HG03575 (cell line): ENCODE measurements at regions not wholly inside any gene's neighbourhood (a gene's known extent, or its start where the extent isn't known, plus 50 kb on each side); places are given as distances from the start of the nearest gene placed in this dataset.
A peak's percentile ranks its signal among the peaks of the same experiment; 100 is the strongest.

Experiments
- ATAC-seq: cut with Tn5 transposase; IDR thresholded peaks from one replicate; pipeline ENCODE4 v1.9.1; 2021; ENCODE audit not compliant: unreplicated experiment, insufficient number of reproducible peaks, low FRiP score; ENCODE audit errors: extremely low read depth

- no peak for ATAC-seq
Measured at GRCh38 chr6:91534614-91535013, 947.7 kb upstream of the MAP3K7 start.

- no peak for ATAC-seq
Measured at GRCh38 chr6:91523511-91523910, 936.6 kb upstream of the MAP3K7 start.

DNA sequence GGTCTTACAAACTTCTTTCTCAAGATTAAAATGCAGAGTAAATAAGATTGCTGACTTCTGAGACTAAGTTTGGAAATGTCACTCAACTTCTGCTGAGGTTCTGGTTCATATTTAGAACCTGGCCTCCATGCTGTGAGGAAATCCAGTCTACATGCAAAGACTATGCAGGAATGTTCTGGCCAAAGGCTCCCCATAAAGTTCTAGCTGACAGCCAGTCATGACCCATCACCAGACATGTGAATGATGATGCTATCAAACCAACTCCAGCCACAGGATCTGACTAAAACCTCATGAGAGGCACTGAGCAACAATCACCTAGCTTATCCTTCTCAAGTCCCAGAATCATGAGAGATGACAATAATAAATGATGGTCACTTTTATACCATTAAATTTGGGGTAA is 935.1 kb upstream of the MAP3K7 start:
- ATAC-seq = no peak

GRCh38 chr6:91509711-91510110 is 922.8 kb upstream of the MAP3K7 start:
- ATAC-seq = no peak

- ATAC-seq = no peak
Measured at GRCh38 chr6:91509039-91509438, 922.2 kb upstream of the MAP3K7 start.

DNA sequence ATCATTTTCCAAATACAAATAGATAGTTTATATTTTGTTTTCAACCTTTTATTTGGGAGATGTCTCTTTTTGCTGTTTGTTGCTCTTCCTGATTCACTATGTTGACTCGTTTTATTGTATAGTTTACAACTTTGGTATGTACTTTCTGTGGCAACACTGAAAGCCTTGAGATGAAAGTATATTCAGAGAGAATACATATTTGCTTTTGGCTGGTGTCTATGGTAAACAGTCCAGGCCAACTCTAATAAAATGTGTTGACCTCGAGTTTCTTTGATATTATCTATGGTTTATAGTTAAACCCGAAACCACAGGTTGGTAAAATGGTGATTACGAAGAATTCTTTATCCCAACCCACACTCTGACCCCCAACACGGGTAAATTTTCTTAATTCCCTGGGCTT is 919.6 kb upstream of the MAP3K7 start:
- ATAC-seq = no peak

DNA sequence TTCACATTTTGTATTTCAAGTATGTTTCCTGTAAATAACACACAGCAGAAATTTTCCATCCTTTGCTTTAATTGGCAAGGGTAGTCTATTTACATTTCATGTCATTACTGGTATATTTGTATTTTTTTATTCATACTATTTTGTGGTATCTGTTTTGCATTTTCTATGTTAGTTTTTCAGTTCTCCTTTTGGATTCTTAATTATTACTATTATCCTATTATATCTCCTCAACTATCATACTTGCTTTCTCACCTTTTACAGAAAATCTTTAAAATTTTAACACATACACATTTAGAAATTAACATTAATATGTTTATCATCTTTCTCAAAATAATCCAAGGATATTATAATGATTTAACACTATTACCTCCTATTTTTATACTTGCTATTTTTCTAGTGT is 918.3 kb upstream of the MAP3K7 start:
- no peak for ATAC-seq

DNA sequence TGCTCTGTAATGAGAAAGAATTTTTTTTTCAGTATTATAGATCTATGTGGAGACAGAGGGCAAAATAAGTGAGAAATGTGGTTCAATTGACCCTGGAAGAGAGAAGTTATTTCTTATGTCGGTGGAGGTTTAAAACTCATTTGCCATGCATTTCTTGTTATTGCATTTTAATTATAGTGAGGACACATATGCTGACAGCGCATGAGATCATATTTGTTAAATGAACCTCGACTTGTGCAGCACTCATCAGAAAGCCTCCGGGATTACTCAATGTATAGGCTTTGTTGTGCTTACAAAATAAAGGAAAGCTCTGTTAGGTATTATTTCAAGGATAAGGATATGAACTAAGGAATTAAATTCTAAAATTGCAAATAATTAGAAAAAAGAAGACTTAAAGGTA is 915.1 kb upstream of the MAP3K7 start:
- ATAC-seq = no peak

DNA sequence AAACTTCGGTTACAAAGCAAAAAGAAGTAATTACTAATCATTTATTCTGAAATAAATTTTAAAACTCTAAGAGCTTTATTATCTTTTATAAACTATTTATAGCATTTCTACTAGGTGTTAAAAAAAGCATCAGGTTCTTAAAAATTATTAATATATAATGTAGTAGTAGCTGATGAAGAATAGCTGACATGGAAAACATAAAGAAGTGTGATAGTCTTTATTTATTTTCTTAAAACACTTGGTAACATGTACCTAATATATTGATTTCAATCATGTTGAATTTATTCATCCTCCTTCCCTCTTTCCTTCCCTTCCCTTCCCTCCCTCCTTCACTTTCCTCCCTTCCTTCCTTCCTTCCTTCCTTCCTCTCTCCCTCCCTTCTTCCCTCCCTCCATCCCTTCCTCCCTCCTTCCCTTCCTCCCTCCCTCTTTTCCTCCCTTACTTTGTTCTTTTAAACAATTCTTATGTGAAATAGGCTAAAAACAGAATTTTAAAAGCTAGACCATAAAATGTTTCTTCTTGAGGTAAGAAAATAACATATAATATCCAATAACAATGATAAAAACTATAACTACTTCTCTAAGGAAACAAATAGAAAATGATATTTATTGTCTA is 913.9 kb upstream of the MAP3K7 start:
- ATAC-seq = no peak

GRCh38 chr6:91498576-91498975 is 911.7 kb upstream of the MAP3K7 start:
- ATAC-seq = no peak

- ATAC-seq = no peak
Measured at GRCh38 chr6:91497770-91498169, 910.9 kb upstream of the MAP3K7 start.

DNA sequence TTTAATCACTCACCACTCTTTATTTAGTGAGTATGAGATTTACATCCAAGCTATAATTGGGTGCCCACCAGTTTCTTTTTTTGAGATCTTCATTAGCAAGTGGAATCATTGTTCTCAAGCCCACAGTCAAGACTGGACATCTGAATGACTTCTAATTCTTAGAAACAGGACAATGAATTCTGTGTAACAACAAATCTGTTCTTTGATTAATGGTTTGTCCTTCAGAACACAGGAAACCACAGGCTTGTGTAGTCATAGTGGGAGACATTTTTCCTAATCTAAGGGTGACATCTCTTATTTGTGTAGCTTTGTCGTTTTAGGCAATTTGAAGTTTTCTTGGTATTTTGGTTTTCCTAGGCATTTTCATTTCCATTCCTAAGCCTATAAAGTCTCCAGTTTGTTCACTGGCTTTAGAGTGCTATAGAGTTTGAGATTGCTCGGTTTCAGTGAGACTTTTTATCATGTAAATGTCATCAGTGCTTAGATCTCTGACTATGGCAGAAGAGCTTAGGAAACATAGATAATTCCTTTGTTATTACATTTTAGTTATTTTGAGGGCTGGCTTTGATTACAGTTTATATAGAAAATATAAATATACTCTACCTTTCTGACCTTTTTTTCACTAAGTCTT is 903.9 kb upstream of the MAP3K7 start:
- no peak for ATAC-seq

- no peak for ATAC-seq
Measured at GRCh38 chr6:91487696-91488392, 901.0 kb upstream of the MAP3K7 start.

DNA sequence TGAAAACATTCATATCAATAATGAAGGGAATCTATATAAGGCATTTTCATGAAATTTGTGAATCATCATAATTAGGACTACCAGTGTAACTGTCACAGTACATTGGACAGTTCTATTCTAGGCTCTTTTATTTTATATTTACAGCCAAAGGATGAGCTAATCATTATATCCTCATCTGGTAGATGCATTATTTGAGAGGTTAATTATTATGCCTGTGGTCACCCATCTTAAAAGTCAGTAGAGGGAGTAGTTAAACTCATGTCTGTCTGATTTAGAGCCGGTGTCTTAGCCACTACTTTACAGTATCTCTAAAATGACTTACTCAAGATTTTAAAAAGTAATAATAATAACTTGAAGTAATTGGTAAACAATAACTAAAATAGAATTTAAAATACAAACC is 899.3 kb upstream of the MAP3K7 start:
- ATAC-seq = no peak

- no peak for ATAC-seq
Measured at GRCh38 chr6:91485047-91485446, 898.2 kb upstream of the MAP3K7 start.

GRCh38 chr6:91483415-91484105 is 896.7 kb upstream of the MAP3K7 start:
- peak; percentile 28 for ATAC-seq

GRCh38 chr6:91482498-91482897 is 895.6 kb upstream of the MAP3K7 start:
- peak; percentile 80 for ATAC-seq

DNA sequence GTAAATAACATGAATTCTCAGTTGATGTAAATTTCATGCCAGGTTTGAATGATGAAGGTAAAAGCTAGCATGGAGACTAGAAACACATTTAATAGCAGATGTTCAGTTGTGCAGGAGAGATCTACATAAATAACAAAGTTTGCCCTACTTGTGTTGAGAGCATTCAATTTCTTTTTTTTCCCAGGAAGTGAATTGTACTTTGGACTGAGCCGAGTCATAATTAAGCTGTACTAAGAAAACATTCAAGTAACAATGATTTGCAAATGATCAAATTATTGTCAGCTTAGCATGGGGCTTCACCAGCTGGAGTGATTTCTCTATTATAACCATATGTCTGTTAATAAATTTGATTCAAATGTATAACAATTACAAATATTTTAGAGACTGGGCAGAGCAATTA is 893.5 kb upstream of the MAP3K7 start:
- ATAC-seq = no peak

- ATAC-seq = no peak
Measured at GRCh38 chr6:91477688-91478087, 890.8 kb upstream of the MAP3K7 start.

DNA sequence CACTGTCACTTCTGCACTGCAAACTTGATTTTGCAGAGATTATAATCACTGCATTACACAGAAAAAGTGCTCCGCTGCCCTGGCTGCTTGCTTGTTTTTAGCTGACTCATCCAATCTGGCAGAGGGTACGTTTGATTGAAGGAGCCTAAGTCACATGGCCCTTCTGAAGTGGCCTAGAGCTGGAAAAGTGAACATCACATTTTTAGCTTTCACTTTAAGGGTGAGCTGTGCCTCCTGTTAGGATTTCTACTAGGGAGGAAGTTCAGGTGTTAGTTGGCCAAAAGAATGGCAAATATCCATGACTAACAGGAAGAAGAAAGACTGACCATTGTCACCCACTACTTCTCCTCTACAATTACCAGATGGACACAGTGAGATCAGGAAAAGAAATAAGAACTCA is 889.1 kb upstream of the MAP3K7 start:
- peak; percentile 33 for ATAC-seq
